ENCODE measurements at regions not wholly inside any gene's neighbourhood (a gene's known extent, or its start where the extent isn't known, plus 50 kb on each side); places are given as distances from the start of the nearest gene placed in this dataset.
A peak's percentile ranks its signal among the peaks of the same experiment; 100 is the strongest.

DNA sequence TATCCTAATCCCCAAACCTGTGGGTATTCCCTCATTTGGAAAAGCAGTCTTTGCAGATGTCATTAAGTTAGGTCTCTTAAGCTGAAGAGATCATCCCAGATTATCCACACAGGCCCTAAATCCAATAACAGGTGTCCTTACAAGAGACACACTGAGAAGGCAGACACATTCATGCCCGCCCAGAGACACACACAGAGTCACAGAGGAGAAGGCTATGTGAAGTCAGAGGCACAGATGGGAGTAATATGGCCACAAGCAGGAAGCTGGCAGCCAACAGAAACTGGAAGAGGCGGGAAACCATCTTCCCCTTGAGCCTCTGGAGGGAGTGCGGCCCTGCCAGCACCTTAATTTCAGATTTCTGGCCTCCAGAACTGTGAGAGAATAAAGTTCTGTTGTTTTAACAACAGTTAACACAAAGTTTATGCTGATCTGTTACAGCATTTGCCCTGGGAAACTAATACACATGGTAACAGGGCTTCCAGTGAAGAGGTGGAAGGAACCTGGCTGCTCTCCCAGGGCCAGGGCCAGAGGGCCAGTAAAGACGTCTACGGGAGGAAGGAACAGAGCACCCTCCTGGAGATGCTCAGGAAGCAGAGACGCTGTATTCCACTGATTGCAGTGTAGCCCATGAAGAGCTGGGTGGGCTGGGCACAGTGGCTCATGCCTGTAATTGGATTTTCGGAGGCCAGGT lies 217.5 kb downstream of the GLI2 start:
- no peak for DNase-seq (ENCODE audit: low spot score)

DNA sequence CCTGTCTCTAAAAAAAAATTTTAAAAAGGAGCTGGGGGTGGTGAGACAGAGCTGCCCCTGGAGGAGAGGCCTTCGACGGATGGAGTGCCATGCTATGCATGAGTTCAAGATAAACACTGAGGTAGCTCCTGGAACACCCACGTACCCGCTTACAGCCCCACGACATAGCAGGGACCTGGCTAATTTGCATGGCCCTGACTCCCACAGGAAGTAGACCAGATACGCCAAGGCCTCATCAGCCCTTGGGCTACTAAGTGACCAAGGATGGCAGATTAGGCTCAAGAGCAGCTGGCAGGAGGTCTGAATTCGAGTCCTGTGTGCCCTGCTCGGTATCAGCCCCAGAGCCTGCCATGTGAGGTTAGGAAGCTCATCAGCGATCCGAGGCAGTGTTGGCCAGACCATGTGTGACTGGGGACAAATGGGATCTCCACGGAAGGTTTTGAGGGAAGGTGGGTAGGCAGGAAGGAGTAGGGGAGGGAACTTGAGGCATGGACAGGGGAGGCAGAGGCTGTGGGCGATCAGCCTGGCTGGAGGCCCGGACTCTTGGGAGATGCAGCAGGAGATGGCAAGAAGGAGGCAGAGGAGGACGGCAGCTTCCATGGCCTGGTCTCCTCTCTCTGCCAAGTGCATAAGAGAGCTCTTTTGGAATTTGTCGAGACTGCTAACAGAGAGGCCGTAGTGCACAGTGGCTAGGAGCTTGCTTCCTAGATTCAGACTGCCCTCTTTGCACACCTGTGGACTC lies 218.3 kb downstream of the GLI2 start:
- DNase-seq (ENCODE audit: low spot score) = no peak

DNA sequence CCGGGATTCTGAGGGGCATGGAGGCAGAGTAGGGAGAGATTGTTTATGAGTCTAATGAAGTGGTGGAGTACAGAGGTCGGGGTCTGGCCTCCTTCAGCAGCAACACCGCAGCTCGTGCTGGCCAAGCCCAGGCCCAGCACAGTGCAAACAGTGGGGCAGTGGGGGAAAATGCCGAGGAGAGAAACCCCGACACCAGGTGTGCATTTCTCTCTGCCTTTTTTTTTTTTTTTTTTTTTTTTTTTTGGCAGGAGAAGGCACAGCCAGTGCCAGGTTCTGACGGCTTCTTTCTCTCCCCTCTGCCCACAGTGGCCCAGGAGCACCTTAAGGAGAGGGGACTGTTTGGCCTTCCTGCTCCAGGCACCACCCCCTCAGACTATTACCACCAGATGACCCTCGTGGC lies 219.3 kb downstream of the GLI2 start:
- no peak for DNase-seq (ENCODE audit: low spot score)

DNA sequence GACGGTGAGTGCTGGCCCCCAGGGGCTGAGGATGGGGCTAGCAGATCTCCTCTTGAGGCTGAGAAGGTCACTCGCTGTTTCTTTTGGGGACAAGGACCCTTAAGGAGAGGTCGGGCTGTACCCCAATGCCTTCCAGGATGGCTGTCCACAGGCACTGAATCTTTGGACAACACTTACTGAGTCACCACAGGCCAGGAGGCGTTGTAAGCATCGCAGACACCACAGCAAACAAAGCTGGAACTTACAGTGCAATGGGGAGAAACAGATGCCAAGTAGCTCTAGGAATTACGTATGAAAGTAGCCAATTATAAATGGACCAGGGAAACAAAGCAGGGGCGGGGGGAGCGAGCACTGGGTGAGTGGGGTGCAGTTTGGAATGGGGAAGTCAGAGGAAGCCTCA lies 219.8 kb downstream of the GLI2 start:
- no peak for DNase-seq (ENCODE audit: low spot score)

DNA sequence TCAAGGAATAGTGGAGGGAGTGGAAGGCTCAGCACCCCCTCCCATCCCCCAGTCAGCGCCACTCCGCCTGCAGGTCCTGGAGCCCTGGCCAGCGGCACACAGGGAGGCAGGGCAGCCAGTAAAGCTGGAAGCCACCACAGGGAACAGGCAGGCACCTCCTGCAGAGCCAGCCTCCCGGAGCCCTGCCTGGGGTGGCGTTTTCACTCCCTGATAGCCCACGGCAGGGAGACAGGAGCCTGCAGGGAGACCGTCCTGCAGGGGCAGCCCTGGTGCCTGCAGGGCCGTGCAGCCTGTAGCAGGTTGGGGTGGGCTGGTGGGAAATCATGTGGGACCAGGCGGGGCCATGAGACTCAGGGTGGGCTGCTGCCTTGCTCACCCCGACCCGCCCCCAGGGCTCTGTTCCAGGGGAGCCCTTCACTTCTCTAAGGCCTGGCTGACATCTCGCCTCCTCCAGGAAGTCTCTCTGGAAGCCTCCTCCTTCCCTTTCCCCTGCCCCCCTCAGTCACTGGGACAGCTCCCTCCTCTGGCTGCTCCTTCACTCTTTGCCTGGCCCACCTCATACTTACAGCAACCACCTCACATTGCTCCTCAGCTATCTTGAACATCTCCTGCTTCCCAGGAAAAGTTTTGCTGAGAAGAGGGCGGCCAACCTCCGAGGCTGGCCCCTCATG lies 221.0 kb downstream of the GLI2 start:
- DNase-seq (ENCODE audit: low spot score) = no peak

DNA sequence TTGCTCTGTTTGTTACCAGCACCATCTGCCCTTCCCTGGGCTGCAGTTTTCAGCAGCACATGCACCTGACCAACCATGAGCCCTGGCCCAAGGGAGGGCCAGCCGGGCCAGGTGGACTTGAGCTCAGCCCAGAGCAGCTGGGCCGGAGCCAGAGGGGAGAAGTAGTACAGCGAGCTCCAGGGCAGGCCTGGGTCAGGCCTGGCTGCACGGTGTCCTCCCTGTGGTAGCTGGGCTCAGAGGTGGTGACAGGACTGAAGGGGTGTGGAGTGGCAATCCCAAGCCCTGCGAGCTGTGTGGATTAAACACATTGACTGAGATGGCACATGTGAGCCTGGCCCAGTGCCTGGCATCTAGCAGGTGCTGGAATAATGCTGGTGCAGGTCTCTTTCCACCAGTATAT lies 222.2 kb downstream of the GLI2 start:
- DNase-seq (ENCODE audit: low spot score) = no peak

DNA sequence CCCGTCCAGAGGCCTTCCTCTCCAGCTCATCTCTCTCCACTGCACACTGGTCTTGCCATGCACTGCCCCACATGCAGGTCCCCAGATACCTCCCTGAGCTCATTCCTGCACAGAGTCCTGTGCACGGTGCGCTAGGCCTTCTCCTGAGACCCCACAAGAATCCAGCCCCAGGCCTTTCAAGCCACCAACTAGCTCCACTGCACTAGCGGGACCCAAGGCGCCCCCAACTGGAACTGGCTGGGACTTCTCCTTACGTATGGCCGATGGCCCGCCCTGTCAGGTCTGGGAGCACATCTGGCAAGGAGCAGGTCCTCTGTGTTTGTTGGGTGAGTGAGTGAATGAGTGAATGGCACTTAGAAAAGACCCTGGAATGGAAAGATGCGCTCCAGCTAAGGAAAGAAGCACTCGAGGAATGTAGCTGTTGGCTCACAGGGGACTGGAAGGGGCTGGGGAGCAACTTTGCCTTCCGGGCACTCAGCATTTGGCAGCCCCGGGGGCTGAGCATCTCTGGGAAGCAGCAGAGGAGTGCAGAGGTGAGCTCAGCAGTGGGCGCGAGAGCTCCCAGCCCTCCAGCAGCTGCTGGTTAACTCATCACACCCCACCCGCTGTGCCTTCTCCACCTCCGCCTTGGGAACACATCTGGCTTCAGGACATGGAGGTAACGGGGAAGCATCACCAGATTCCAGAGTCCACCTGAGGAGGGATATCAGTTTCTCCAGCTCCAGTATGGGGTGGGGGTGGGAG lies 223.1 kb downstream of the GLI2 start:
- no peak for DNase-seq (ENCODE audit: low spot score)

DNA sequence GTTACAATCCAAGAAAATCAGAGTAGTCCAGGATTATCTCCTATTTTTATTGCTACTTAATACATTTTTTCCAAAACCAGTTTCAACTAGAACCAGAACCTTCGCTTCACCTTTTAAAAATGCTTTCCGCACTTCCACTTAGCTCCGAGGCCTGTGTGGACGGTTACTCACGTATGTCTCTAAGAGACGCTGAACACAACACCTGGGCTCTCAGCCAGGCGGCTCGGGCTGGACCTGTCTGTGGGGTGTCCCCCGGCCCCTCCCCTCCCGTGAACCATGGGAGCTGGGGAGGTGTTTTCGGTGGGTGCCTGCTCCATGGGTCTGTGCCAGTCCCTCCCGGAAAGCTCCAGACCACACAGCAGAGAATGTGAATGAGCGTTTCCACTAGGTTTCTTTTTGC lies 223.8 kb downstream of the GLI2 start:
- DNase-seq (ENCODE audit: low spot score) = peak; percentile 62

DNA sequence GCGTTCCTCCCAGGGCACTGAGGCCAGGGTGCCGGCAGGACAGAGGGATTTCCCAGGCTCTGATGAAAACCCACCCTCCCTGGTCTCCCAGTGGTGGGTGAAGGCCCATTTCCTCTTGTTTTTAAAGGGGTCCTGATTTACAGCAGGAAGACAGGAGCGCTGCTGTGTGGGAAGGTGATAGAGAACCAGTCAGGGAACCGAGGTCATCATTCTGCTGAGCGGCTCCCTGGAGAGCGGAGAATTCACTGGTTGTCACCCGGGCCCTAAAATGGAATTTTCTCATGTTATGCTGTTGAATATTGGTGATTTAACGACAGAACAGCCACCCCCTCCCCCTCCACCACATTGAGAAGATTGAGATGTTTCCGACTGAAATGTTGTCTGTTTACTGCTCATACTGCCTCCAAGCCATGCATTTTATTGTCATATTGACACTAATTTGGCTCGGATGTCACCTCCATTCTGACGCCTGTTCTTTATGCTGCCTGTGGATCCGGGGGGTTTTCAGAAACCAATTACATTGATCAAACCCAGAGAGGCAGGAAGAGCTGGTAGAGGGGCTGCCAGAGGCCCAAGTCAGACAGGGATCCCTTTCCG lies 225.2 kb downstream of the GLI2 start:
- DNase-seq (ENCODE audit: low spot score) = no peak

DNA sequence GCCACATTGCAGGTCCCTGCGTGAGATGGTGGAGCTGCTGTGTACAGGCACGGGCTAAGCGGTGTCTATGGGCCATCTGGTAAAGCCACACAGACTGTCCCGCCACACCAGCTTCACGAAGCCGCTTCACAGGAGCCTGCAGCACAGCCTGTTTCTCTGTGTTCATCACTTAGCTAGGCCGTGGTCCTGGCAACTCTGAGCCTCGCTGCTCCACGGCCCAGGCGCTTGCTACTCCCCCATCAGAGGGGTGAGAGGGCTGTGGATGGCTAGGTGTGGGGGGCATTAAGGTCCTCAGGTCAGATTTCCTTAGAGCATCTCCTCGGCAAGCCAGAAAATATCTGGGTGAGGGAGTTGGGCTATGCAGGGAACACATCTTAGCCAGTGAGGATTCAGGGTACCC lies 225.7 kb downstream of the GLI2 start:
- no peak for DNase-seq (ENCODE audit: low spot score)

DNA sequence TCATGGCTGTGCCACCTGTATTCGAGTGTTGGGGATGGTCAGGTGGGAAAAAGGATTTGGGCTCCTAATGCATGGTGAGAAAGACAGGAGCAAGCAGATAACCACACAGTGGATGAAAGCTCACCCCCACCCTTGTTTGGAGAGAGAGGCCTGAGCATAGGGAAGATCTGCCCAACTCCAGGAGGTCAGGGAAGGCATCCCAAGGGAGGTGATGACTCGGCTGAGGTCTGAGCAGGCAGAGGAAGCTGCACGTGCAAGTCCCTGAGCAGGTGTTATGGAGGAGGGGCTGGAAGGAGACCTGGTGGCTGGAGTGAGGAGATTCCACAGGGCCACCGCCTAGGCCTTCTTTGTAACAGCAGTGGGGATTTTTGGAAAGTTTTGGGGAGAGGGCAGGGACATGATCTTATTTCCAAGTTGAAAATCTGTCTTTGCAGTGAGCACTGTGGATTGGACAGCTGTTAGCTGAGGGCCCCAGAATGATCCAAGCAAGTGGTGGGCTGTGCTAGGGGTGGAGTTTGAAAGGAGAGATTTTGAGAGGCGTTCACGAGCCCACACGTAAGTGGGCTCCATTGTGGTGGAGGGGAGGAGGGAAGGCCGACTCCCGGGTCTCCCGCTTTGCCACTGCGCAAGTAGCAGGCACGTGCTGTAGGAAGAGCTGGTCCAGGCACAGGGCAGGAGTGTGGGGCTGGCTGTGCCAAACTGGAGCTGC lies 228.5 kb downstream of the GLI2 start:
- no peak for DNase-seq (ENCODE audit: low spot score)

DNA sequence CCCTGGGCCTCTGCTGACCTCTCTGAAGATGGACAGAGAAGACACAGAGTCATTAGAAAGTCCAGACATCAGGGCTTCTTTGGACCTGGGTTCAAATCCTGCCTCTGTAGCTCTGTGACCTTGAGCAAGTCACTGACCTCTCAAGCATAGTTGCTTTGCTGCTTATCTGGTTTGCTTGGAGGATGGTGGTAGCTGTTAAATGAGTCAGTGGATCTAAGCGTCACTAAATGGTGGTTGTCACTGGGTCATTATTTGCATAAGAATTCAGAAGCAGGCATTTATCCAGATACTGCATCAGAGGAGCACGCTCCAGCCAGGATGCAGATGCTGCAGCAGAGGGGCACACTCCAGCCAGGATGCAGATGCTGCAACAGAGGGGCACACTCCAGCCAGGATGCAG lies 229.2 kb downstream of the GLI2 start:
- no peak for DNase-seq (ENCODE audit: low spot score)

DNA sequence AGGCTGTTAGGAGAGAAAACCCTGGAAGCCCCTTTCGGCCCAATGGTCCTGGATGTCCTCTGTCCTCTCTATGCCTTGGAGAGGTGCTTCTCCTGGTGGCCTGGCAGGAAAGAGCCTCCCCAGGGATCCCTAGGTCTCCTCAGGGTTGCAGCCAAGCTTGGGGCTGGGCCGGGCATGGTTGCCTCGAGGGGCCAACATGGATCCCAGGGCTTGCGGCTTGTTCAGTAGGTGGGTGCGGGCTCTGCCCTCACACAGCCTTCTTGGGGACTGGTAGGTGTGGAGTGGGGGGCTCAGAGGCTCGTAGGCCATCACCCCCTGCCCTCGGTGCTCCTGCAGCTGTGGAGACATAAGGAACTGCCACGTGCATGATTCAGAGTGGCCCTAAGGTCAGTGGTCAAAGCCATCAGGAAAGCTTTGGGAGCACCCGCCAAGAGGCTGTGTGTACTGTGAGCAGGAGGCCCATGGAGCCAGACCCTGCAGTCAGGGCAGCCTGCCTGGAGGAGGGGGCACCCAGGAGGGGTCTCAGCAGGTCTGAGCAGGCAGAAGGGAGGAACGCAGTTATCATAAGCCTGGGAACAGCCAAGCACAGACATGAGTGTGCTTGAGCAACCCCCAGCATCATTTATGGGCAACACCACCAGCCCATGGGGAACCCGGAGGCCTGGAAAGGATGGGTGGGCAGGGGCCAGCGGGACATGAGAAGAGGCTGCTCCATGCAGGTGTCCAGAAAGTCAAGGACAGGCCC lies 231.0 kb downstream of the GLI2 start:
- no peak for DNase-seq (ENCODE audit: low spot score)

DNA sequence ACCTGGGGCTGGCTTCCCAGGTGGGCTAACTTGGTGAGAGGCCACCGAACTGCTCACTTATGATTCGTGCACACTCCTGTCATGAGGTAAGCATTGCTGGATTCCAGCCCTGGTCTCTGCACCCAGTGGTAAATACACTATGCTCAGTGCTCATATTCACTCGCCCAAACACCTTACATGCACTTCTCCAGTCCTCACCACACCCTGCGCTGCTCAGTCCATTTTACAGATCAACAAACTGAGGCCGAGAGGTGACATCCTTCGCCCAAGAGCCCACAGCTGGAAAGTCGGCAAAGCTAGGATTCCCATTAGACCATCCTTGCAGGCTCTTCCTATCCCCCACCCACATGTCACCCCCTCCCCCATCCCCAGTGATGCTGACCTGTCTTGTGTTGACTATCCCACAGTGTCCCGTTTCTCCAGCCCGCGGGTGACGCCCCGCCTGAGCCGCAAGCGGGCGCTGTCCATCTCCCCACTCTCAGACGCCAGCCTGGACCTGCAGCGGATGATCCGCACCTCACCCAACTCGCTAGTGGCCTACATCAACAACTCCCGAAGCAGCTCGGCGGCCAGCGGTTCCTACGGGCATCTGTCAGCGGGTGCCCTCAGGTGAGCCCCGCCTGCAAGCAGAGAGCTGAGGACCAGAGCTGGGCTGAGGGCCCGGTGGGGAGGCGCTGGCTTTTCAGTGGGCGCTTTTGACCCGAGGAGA lies 232.8 kb downstream of the GLI2 start:
- no peak for DNase-seq (ENCODE audit: low spot score)

DNA sequence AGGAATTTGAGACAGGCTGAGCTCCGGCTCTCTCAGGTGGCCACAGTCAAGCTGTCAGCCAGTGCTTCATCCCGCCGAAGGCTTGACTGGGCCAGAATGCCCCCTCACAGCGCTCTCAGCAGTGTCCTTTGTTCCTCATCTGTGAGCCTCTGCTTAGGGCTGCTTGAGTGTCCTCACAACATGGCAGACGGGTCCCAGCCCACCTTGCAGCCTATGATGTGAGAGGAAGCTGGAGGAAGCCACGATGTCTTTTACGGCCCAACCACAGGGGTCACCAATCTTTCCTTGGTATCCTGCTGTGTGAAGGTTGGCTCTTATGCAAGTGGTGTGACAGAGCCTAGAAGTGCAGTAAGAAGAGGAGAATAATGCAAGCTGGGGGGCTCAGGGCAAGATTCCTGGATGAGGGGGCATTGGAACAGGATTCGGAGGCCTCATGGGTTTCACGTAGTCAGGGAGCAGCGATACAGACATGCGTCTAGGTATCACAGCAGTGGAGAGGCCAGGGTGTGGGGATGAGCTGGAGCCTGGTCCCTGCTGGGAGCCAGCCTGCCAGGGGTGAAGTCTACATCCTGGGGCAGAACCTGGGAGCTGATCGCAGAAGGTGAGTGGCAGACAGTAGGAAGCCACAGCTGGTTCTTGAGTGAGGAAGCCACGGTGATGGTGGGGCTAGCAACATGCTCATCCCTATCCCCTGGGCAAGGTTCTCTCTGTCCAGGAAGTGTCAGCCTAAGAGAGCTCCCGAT lies 234.1 kb downstream of the GLI2 start:
- no peak for DNase-seq (ENCODE audit: low spot score)

DNA sequence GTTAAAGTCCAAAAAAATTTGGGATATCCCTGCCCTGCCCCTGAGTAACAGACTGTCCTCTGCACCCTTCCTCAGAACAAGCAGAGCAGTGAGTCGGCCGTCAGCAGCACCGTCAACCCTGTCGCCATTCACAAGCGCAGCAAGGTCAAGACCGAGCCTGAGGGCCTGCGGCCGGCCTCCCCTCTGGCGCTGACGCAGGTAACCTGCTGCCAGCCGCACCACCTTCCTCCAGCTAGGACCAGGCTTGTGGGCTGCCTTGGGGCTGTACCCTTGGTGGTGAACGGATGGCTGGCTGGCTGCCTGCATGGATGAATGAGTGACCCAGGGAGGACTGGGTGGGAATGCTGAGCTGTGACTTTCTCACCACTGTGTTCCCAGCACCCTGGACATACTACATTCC lies 236.2 kb downstream of the GLI2 start:
- DNase-seq (ENCODE audit: low spot score) = no peak

DNA sequence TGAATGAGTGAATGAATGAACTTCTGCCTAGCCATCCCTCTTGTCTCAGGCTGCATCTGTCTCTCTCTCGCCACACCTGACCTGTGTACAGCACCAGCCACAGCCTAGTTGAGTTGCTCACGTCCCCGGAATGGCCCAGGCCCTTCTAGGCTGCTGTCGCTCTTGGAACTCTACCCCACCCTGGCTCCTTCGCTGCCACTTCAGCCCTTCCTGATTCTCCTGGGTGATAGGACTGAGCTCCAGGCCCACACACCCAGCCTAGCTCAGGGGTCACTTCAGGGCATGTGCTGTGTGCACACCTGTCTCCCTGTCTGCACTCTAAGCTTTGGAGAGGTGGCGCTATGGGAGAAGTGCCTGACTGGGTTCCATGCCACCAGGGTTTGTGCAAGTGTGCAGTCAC lies 236.6 kb downstream of the GLI2 start:
- no peak for DNase-seq (ENCODE audit: low spot score)

DNA sequence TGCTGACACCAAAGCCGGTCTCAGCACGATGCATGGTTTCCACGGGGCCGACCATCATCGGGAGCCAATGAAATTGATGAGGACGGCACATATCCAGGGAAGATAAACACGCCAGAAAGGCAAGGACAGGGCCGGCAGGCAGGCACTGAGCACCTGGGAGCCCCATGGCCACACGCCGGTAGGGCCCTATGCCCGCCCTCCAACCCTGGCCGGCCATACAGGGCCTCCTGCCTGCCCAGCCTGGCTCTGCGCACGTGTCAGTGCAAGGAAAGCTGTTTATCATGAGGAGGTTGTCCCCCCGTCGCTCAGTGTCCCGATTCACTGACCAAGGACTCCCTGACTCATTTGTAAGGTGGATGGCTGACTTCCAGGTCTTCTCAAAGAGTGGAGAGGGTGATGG lies 237.5 kb downstream of the GLI2 start:
- no peak for DNase-seq (ENCODE audit: low spot score)

DNA sequence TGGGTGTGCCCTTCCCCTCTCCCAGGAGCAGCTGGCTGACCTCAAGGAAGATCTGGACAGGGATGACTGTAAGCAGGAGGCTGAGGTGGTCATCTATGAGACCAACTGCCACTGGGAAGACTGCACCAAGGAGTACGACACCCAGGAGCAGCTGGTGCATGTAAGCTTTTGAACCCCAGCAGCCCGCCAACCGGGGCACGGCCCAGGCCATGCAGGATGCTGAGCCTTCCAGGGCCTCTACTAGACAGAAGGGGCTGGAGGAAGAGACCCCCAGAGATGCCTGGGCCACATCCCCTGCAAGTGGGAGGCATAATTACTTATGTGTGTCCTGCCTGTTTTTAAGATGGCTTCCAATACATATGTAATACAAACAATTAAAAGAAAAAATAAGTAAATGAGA lies 239.3 kb downstream of the GLI2 start:
- no peak for DNase-seq (ENCODE audit: low spot score)

Data from umbilical cord (tissue), 1 donor.